ENCODE measurements at regions not wholly inside any gene's neighbourhood (a gene's known extent, or its start where the extent isn't known, plus 50 kb on each side); places are given as distances from the start of the nearest gene placed in this dataset.

GRCh38 chr20:43853918-43854317 is 60.7 kb upstream of the TOX2 start:
- DNase-seq (ENCODE audit: low spot score) = no peak
- TF ChIP-seq, protein P1, sequence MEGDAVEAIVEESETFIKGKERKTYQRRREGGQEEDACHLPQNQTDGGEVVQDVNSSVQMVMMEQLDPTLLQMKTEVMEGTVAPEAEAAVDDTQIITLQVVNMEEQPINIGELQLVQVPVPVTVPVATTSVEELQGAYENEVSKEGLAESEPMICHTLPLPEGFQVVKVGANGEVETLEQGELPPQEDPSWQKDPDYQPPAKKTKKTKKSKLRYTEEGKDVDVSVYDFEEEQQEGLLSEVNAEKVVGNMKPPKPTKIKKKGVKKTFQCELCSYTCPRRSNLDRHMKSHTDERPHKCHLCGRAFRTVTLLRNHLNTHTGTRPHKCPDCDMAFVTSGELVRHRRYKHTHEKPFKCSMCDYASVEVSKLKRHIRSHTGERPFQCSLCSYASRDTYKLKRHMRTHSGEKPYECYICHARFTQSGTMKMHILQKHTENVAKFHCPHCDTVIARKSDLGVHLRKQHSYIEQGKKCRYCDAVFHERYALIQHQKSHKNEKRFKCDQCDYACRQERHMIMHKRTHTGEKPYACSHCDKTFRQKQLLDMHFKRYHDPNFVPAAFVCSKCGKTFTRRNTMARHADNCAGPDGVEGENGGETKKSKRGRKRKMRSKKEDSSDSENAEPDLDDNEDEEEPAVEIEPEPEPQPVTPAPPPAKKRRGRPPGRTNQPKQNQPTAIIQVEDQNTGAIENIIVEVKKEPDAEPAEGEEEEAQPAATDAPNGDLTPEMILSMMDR (IDR thresholded peaks at IDR 0.05) = no peak
- Histone ChIP-seq H3K4me3 (no peak overlapping the region), H3K27ac (no peak overlapping the region)

GRCh38 chr20:43853174-43853803 is 61.4 kb upstream of the TOX2 start:
- TF ChIP-seq, protein P1 (IDR thresholded peaks at IDR 0.05) = no peak
- Histone ChIP-seq H3K4me3 (no peak overlapping the region), H3K27ac (no peak overlapping the region)
- DNase-seq (ENCODE audit: low spot score) = no peak

DNA sequence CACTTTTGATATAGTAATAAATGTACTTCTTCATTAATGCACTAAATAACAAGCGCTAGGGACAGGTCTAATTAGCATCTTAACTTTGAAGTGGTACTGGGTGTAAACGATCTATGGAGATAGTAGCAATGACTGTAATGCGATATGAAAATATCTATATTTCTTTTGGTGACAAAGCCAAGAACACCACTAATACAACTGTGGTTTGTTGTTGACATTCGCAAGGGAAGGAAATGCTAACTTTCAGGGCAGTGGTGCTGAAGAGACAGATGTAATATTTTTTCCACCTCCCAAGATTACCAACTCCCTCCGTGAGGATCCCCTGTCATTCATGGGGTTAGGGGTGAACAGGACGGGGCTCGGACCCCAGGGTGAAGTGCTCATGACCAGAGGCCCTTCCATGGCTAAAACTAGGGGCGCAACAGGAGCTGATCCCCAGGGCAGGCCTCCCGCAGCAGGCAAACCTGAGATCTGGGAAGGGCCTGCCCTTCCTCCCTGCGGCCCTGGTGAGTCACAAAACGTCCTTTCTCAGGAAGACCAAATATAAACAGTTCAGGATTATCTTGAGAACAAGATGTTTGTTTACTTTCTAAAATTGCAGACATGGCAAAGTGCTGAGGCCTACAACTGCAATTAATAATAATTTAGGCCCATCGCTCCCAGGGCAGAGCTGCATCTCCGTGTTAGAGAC is 65.0 kb upstream of the TOX2 start:
- peak; percentile 40 for DNase-seq (ENCODE audit: low spot score)
- no peak overlapping the region for H3K27ac ChIP-seq
- no peak overlapping the region for H3K4me3 ChIP-seq
- TF ChIP-seq, protein P1 (IDR thresholded peaks at IDR 0.05) = no peak

- DNase-seq (ENCODE audit: low spot score) = no peak
- TF ChIP-seq, protein P1 (IDR thresholded peaks at IDR 0.05) = no peak
- H3K4me3 ChIP-seq = no peak overlapping the region
- H3K27ac ChIP-seq = no peak overlapping the region
Measured at GRCh38 chr20:43846516-43846905, 68.1 kb upstream of the TOX2 start.

- Histone ChIP-seq H3K27ac (no peak overlapping the region), H3K4me3 (no peak overlapping the region)
- TF ChIP-seq, protein P1 (IDR thresholded peaks at IDR 0.05) = no peak
- DNase-seq (ENCODE audit: low spot score) = no peak
Measured at GRCh38 chr20:43844778-43845614, 69.7 kb upstream of the TOX2 start.

DNA sequence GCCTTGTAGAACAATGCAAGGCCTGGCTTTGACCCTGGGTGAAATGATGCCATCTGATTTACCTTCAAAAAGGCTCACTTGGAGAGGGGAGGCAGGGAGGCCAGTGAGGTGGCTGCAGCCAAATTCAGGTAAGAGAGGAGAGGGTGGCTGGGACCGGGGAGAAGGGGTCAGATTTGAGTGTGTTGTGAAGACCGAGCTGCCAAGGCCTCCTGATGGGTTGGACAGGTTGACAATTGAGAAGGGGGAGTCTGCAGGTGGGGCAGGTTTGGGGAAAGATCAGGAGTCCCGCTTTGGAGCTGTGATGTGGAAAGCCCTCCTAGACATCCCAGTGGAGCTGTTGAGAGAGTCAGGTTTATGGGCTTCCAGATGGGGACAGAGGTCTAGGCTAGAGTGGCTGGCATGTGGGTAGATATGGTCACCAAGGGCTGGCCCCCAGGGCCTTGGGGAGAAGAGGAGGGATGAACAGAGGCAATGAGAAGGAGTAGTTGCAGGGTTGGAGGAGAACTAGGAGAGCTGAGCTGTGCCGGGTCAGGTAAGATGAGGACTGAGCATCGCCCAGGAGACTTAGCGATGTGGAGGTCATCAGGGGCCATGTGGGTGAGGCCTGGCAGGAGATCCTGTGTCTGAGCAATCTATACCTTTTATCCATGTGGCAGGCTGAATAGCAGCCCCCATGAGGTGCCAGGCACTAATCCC is 70.5 kb upstream of the TOX2 start:
- DNase-seq (ENCODE audit: low spot score) = no peak
- H3K27ac ChIP-seq = no peak overlapping the region
- no peak overlapping the region for H3K4me3 ChIP-seq
- TF ChIP-seq, protein P1 (IDR thresholded peaks at IDR 0.05) = no peak

Measured in coronary artery (tissue), 2 donors.